H1 (cell line): ENCODE measurements at regions not wholly inside any gene's neighbourhood (a gene's known extent, or its start where the extent isn't known, plus 50 kb on each side); places are given as distances from the start of the nearest gene placed in this dataset.

Experiments
- CREB1 ChIP-seq: IDR thresholded peaks from 2 replicates; pipeline ENCODE4 v1.6.1; 2012; ENCODE audit warnings: inconsistent platforms
- CTCF ChIP-seq, 3 experiments: IDR thresholded peaks; 1 replicate in 2 of 3; 2 replicates in 1 of 3; pipeline versions ENCODE4 v1.5.1 to v1.6.1; 2011; ENCODE audit warnings: low read length in 3 of 3, mild to moderate bottlenecking in 3 of 3, inconsistent platforms in 2 of 3, low read depth in 1 of 3, moderate library complexity in 1 of 3; ENCODE audit not compliant: insufficient read depth in 1 of 3; ENCODE audit errors: control extremely low read depth in 1 of 3
- KDM4A ChIP-seq: IDR thresholded peaks from one replicate; pipeline ENCODE4 v1.7.1; 2012; ENCODE audit warnings: low read depth, mild to moderate bottlenecking, moderate library complexity, low read length, inconsistent platforms; ENCODE audit not compliant: severe bottlenecking
- PHF8 ChIP-seq: fragments of 200-600 bp; sonication (generic); conservative IDR thresholded peaks from 2 replicates; pipeline ENCODE4 v1.7.1; 2012; ENCODE audit warnings: low read depth, mild to moderate bottlenecking, inconsistent platforms, low read length, moderate library complexity
- POLR2AphosphoS5 ChIP-seq: IDR thresholded peaks from 2 replicates; pipeline ENCODE4 v1.6.1; 2011; ENCODE audit warnings: low read depth, low read length

- TF ChIP-seq CTCF (IDR thresholded peaks at IDR 0.05; ENCODE audit: control extremely low read depth in 1 of 3, insufficient read depth in 1 of 3, low read depth in 1 of 3, low read length in 3 of 3): no peak
- TF ChIP-seq CREB1: no peak
- TF ChIP-seq POLR2AphosphoS5: no peak
- TF ChIP-seq PHF8: no peak
- TF ChIP-seq KDM4A: no peak
These were observed 50.6 kb upstream of the ZNF133 start (continued) for GRCh38 chr20:18237682-18238081.
